ENCODE measurements at regions not wholly inside any gene's neighbourhood (a gene's known extent, or its start where the extent isn't known, plus 50 kb on each side); places are given as distances from the start of the nearest gene placed in this dataset.

DNA sequence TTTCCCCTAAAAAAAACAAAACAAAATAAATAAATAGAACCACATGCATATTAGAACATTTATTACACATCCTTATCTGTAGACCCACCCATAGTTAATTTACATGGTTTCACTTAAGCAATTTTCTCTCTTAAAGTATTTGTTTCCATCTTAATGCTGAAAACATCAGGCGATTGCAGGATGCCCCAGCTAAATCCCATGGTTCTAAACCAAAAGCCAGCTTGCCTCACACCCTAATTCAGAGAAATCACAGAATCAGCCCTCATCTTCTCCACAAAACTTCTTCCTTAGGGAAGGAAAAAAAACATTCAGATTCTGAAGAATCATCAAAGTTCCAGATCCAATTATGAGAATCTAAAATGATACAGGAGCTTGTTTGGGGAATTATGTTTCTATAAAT is 67.6 kb upstream of the MTHFD1L start:
- TF ChIP-seq, protein P1, sequence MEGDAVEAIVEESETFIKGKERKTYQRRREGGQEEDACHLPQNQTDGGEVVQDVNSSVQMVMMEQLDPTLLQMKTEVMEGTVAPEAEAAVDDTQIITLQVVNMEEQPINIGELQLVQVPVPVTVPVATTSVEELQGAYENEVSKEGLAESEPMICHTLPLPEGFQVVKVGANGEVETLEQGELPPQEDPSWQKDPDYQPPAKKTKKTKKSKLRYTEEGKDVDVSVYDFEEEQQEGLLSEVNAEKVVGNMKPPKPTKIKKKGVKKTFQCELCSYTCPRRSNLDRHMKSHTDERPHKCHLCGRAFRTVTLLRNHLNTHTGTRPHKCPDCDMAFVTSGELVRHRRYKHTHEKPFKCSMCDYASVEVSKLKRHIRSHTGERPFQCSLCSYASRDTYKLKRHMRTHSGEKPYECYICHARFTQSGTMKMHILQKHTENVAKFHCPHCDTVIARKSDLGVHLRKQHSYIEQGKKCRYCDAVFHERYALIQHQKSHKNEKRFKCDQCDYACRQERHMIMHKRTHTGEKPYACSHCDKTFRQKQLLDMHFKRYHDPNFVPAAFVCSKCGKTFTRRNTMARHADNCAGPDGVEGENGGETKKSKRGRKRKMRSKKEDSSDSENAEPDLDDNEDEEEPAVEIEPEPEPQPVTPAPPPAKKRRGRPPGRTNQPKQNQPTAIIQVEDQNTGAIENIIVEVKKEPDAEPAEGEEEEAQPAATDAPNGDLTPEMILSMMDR (IDR thresholded peaks at IDR 0.05; ENCODE audit: borderline replicate concordance, extremely low read depth, low read length, poor library complexity, severe bottlenecking), result no peak
- no peak for TF ChIP-seq EZH2 (IDR thresholded peaks at IDR 0.05; ENCODE audit: borderline replicate concordance, low read depth, low read length, severe bottlenecking)

All from DND-41 (cell line).